ENCODE measurements at regions not wholly inside any gene's neighbourhood (a gene's known extent, or its start where the extent isn't known, plus 50 kb on each side); places are given as distances from the start of the nearest gene placed in this dataset.

DNA sequence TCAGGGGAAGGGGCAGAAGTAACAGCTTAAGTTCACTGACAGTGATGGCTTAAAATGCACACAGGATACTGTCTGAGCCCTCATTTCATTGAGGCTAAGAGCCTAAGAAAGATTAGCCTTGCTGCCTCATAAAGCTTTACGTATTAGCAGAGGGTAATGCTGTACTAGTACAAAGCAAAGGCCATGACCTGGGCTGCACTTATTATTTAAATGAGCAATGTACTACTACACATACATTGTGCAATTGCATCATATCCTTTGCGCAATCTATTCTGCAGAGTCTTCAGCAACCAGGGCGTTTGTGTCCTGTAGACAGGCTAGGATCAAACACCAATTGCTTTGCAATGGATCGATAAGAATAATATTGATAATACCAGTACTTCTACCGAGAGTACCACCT lies 221.8 kb downstream of the TPRG1 start:
- TF ChIP-seq KAT7 (CRISPR knock-in tag; IDR thresholded peaks at IDR 0.05; ENCODE audit: borderline replicate concordance): no peak
- TF ChIP-seq, protein P1, sequence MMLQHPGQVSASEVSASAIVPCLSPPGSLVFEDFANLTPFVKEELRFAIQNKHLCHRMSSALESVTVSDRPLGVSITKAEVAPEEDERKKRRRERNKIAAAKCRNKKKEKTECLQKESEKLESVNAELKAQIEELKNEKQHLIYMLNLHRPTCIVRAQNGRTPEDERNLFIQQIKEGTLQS (CRISPR knock-in tag; conservative IDR thresholded peaks at IDR 0.05): no peak
- no peak for TF ChIP-seq TCF7 (CRISPR knock-in tag; IDR thresholded peaks at IDR 0.05; ENCODE audit: low read depth)
- TF ChIP-seq, protein P2, sequence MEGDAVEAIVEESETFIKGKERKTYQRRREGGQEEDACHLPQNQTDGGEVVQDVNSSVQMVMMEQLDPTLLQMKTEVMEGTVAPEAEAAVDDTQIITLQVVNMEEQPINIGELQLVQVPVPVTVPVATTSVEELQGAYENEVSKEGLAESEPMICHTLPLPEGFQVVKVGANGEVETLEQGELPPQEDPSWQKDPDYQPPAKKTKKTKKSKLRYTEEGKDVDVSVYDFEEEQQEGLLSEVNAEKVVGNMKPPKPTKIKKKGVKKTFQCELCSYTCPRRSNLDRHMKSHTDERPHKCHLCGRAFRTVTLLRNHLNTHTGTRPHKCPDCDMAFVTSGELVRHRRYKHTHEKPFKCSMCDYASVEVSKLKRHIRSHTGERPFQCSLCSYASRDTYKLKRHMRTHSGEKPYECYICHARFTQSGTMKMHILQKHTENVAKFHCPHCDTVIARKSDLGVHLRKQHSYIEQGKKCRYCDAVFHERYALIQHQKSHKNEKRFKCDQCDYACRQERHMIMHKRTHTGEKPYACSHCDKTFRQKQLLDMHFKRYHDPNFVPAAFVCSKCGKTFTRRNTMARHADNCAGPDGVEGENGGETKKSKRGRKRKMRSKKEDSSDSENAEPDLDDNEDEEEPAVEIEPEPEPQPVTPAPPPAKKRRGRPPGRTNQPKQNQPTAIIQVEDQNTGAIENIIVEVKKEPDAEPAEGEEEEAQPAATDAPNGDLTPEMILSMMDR (IDR thresholded peaks at IDR 0.05): no peak
- TF ChIP-seq FOXP1 (CRISPR knock-in tag; IDR thresholded peaks at IDR 0.05; ENCODE audit: borderline replicate concordance): no peak
- TF ChIP-seq SMAD4 (CRISPR knock-in tag; IDR thresholded peaks at IDR 0.05): no peak
- TF ChIP-seq, protein P3, sequence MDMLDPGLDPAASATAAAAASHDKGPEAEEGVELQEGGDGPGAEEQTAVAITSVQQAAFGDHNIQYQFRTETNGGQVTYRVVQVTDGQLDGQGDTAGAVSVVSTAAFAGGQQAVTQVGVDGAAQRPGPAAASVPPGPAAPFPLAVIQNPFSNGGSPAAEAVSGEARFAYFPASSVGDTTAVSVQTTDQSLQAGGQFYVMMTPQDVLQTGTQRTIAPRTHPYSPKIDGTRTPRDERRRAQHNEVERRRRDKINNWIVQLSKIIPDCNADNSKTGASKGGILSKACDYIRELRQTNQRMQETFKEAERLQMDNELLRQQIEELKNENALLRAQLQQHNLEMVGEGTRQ (CRISPR knock-in tag; IDR thresholded peaks at IDR 0.05): no peak
- TF ChIP-seq TEAD4 (CRISPR knock-in tag; IDR thresholded peaks at IDR 0.05): no peak
- TF ChIP-seq, protein P4, sequence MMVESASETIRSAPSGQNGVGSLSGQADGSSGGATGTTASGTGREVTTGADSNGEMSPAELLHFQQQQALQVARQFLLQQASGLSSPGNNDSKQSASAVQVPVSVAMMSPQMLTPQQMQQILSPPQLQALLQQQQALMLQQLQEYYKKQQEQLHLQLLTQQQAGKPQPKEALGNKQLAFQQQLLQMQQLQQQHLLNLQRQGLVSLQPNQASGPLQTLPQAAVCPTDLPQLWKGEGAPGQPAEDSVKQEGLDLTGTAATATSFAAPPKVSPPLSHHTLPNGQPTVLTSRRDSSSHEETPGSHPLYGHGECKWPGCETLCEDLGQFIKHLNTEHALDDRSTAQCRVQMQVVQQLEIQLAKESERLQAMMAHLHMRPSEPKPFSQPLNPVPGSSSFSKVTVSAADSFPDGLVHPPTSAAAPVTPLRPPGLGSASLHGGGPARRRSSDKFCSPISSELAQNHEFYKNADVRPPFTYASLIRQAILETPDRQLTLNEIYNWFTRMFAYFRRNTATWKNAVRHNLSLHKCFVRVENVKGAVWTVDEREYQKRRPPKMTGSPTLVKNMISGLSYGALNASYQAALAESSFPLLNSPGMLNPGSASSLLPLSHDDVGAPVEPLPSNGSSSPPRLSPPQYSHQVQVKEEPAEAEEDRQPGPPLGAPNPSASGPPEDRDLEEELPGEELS (CRISPR knock-in tag; IDR thresholded peaks at IDR 0.05): no peak

Data from WTC11 (cell line).